AG04450 (cell line): ENCODE measurements at regions not wholly inside any gene's neighbourhood (a gene's known extent, or its start where the extent isn't known, plus 50 kb on each side); places are given as distances from the start of the nearest gene placed in this dataset.

Experiments used
- CTCF ChIA-PET: fragments of 300-600, 350-600 bp; formaldehyde crosslinking; extraction: SDS; loops from one replicate; lab custom pipeline; 2022; ENCODE audit warnings: antibody characterized with exemption, inconsistent platforms; lab: Charles Lee
- POLR2A ChIA-PET: fragments of 350-600 bp; formaldehyde crosslinking; extraction: SDS; loops from one replicate; lab custom pipeline; 2021; ENCODE audit warnings: antibody characterized with exemption, inconsistent platforms; lab: Yijun Ruan, JAX
- DNase-seq: peaks from one replicate; pipeline ENCODE4 v3.0.0-alpha.2; 2011; ENCODE audit warnings: low read depth, low spot score
- H3K27ac ChIP-seq: one replicate; pipeline ENCODE4 v1.5.1; 2012; ENCODE audit warnings: low read depth, low read length, control low read depth
- H3K27me3 ChIP-seq: one replicate; pipeline ENCODE4 v1.6.0; 2012; ENCODE audit warnings: low read length; ENCODE audit not compliant: control insufficient read depth, insufficient read depth
- H3K4me3 ChIP-seq: 2 replicates; pipeline ENCODE4 v1.5.1; 2011; ENCODE audit warnings: mild to moderate bottlenecking, low read depth, low read length, control low read depth
- H3K9me3 ChIP-seq: 2 replicates; pipeline ENCODE4 v1.5.1; 2012; ENCODE audit warnings: low read length; ENCODE audit not compliant: control insufficient read depth, insufficient read depth
- TF ChIP-seq, protein P1 (sequence below): IDR thresholded peaks from 2 replicates; pipeline ENCODE4 v1.5.1; 2011; ENCODE audit warnings: low read depth, low read length, control low read depth, inconsistent platforms

GRCh38 chr5:158265346-158265745 lies 406.4 kb upstream of the CLINT1 start:
- DNase-seq: no peak
- ChIA-PET CTCF (no interaction called here), POLR2A (no interaction called here)
- Histone ChIP-seq H3K27me3 (no peaks in the 10 kb centered on the region), H3K4me3 (no peak overlapping the region), H3K9me3 (no peaks in the 10 kb centered on the region; the same call in 1 of the 2 replicates), H3K27ac (no peak overlapping the region)
- TF ChIP-seq, protein P1, sequence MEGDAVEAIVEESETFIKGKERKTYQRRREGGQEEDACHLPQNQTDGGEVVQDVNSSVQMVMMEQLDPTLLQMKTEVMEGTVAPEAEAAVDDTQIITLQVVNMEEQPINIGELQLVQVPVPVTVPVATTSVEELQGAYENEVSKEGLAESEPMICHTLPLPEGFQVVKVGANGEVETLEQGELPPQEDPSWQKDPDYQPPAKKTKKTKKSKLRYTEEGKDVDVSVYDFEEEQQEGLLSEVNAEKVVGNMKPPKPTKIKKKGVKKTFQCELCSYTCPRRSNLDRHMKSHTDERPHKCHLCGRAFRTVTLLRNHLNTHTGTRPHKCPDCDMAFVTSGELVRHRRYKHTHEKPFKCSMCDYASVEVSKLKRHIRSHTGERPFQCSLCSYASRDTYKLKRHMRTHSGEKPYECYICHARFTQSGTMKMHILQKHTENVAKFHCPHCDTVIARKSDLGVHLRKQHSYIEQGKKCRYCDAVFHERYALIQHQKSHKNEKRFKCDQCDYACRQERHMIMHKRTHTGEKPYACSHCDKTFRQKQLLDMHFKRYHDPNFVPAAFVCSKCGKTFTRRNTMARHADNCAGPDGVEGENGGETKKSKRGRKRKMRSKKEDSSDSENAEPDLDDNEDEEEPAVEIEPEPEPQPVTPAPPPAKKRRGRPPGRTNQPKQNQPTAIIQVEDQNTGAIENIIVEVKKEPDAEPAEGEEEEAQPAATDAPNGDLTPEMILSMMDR: no peak

- TF ChIP-seq, protein P1: no peak
- POLR2A ChIA-PET: no interaction called here
- Histone ChIP-seq H3K27ac (no peak overlapping the region), H3K4me3 (no peak overlapping the region), H3K27me3 (no peaks in the 10 kb centered on the region), H3K9me3 (no peaks in the 10 kb centered on the region; the same call in 1 of the 2 replicates)
- DNase-seq: no peak
- CTCF ChIA-PET: no interaction called here
Measured at GRCh38 chr5:158264264-158264663, 405.3 kb upstream of the CLINT1 start.

GRCh38 chr5:158261674-158262367 lies 402.9 kb upstream of the CLINT1 start:
- TF ChIP-seq, protein P1: no peak
- ChIA-PET CTCF (no interaction called here), POLR2A (no interaction called here)
- Histone ChIP-seq H3K27me3 (no peaks in the 10 kb centered on the region), H3K4me3 (no peak overlapping the region), H3K9me3 (no peaks in the 10 kb centered on the region), H3K27ac (no peak overlapping the region)
- DNase-seq: no peak

GRCh38 chr5:158256096-158256495 lies 397.2 kb upstream of the CLINT1 start:
- POLR2A ChIA-PET: no interaction called here

GRCh38 chr5:158255609-158256008 lies 396.7 kb upstream of the CLINT1 start:
- no peak for DNase-seq
- no peaks in the 10 kb centered on the region for H3K9me3 ChIP-seq
- ChIA-PET POLR2A (no interaction called here), CTCF (no interaction called here)
- H3K27ac ChIP-seq: no peak overlapping the region
- H3K4me3 ChIP-seq: no peak overlapping the region
- TF ChIP-seq, protein P1: no peak
- H3K27me3 ChIP-seq: no peaks in the 10 kb centered on the region

More at GRCh38 chr5:158256096-158256495, 397.2 kb upstream of the CLINT1 start:
- no peak for DNase-seq
- Histone ChIP-seq H3K27me3 (no peaks in the 10 kb centered on the region), H3K9me3 (no peaks in the 10 kb centered on the region), H3K4me3 (no peak overlapping the region), H3K27ac (no peak overlapping the region)
- CTCF ChIA-PET: no interaction called here
- TF ChIP-seq, protein P1: no peak
